ENCODE measurements at regions not wholly inside any gene's neighbourhood (a gene's known extent, or its start where the extent isn't known, plus 50 kb on each side); places are given as distances from the start of the nearest gene placed in this dataset.

- DNase-seq = no peak
These were observed 355.8 kb upstream of the NR5A2 start for GRCh38 chr1:199671684-199672083.

- DNase-seq = no peak
These were observed 351.6 kb upstream of the NR5A2 start for GRCh38 chr1:199675937-199676336.

GRCh38 chr1:199678771-199679170 lies 348.7 kb upstream of the NR5A2 start:
- DNase-seq = no peak

GRCh38 chr1:199682081-199682480 lies 345.4 kb upstream of the NR5A2 start:
- no peak for DNase-seq

- DNase-seq = no peak
These were observed 342.7 kb upstream of the NR5A2 start for GRCh38 chr1:199684686-199685273.

- DNase-seq = no peak
These were observed 342.1 kb upstream of the NR5A2 start for GRCh38 chr1:199685369-199685768.

- no peak for DNase-seq
These were observed 340.2 kb upstream of the NR5A2 start for GRCh38 chr1:199687321-199687720.

- DNase-seq = no peak
These were observed 339.3 kb upstream of the NR5A2 start for GRCh38 chr1:199688133-199688676.

GRCh38 chr1:199688774-199689173 lies 338.7 kb upstream of the NR5A2 start:
- DNase-seq = no peak

GRCh38 chr1:199690496-199690895 lies 337.0 kb upstream of the NR5A2 start:
- DNase-seq = no peak

GRCh38 chr1:199691540-199691939 lies 336.0 kb upstream of the NR5A2 start:
- no peak for DNase-seq

GRCh38 chr1:199693724-199694123 lies 333.8 kb upstream of the NR5A2 start:
- no peak for DNase-seq

GRCh38 chr1:199696225-199696624 lies 331.3 kb upstream of the NR5A2 start:
- DNase-seq = no peak

- DNase-seq = no peak
These were observed 329.3 kb upstream of the NR5A2 start for GRCh38 chr1:199698222-199698621.

- DNase-seq = no peak
These were observed 327.0 kb upstream of the NR5A2 start for GRCh38 chr1:199700551-199700950.

GRCh38 chr1:199701726-199702125 lies 325.8 kb upstream of the NR5A2 start:
- no peak for DNase-seq

- DNase-seq = no peak
These were observed 323.3 kb upstream of the NR5A2 start for GRCh38 chr1:199704231-199704630.

GRCh38 chr1:199705825-199706224 lies 321.7 kb upstream of the NR5A2 start:
- DNase-seq = no peak

- DNase-seq = no peak
These were observed 320.5 kb upstream of the NR5A2 start for GRCh38 chr1:199706826-199707606.

GRCh38 chr1:199710974-199711373 lies 316.5 kb upstream of the NR5A2 start:
- no peak for DNase-seq

- DNase-seq = no peak
These were observed 310.8 kb upstream of the NR5A2 start for GRCh38 chr1:199716729-199717128.

GRCh38 chr1:199719156-199719842 lies 308.2 kb upstream of the NR5A2 start:
- no peak for DNase-seq

GRCh38 chr1:199720496-199720895 lies 307.0 kb upstream of the NR5A2 start:
- no peak for DNase-seq

- no peak for DNase-seq
These were observed 306.5 kb upstream of the NR5A2 start for GRCh38 chr1:199721001-199721400.

Data from effector CD8-positive, alpha-beta T cell (primary cell).